Tibial nerve (tissue), 4 donors: ENCODE measurements at regions not wholly inside any gene's neighbourhood (a gene's known extent, or its start where the extent isn't known, plus 50 kb on each side); places are given as distances from the start of the nearest gene placed in this dataset.

Experiments used
- DNase-seq, 2 donors: peaks; one replicate each; pipeline ENCODE4 v3.0.0-alpha.2; 2019; ENCODE audit warnings: low spot score in 2 of 2
- H3K27ac ChIP-seq, 4 donors: fragments of 200-600 bp; sonication (generic) in 3 of 4; one replicate each; pipeline ENCODE4 v1.5.1; 2017 to 2019; ENCODE audit warnings: mild to moderate bottlenecking in 1 of 4
- H3K27me3 ChIP-seq, 2 donors: fragments of 200-600 bp; sonication (generic) in 1 of 2; one replicate each; pipeline versions ENCODE4 v1.5.1 to v1.6.0; 2017 to 2019
- H3K36me3 ChIP-seq, 3 donors: fragments of 200-600 bp; sonication (generic); one replicate each; pipeline ENCODE4 v1.5.1; 2018 to 2019
- H3K4me1 ChIP-seq, 4 donors: fragments of 200-600 bp; sonication (generic) in 3 of 4; one replicate each; pipeline ENCODE4 v1.5.1; 2017 to 2019
- H3K4me3 ChIP-seq, 4 donors: fragments of 200-600 bp; sonication (generic) in 3 of 4; one replicate each; pipeline ENCODE4 v1.5.1; 2017 to 2019; ENCODE audit warnings: mild to moderate bottlenecking in 1 of 4, moderate library complexity in 1 of 4
- H3K9me3 ChIP-seq, 4 donors: fragments of 200-600 bp; sonication (generic) in 3 of 4; one replicate each; pipeline ENCODE4 v1.5.1; 2017 to 2019
- CTCF ChIP-seq, 5 experiments: fragments of 200-600 bp in 3 of 5; fragments of 450-650 bp in 2 of 5; sonication (generic) in 3 of 5; IDR thresholded peaks; one replicate each; pipeline ENCODE4 v1.5.1; 2016 to 2019; ENCODE audit warnings: antibody characterized with exemption in 5 of 5, mild to moderate bottlenecking in 3 of 5, moderate library complexity in 2 of 5
- EP300 ChIP-seq, 2 donors: sonication (generic); formaldehyde crosslinking; IDR thresholded peaks; one replicate each; pipeline ENCODE4 v1.6.1; 2017; ENCODE audit warnings: antibody characterized with exemption in 2 of 2, mild to moderate bottlenecking in 1 of 2
- POLR2A ChIP-seq, 2 donors: fragments of 450-650 bp; IDR thresholded peaks; one replicate each; pipeline ENCODE4 v1.6.1; 2017; ENCODE audit warnings: antibody characterized with exemption in 2 of 2, mild to moderate bottlenecking in 2 of 2, moderate library complexity in 2 of 2
- WGBS, 2 donors: methylation state at CpG; one replicate each; pipeline ENCODE4 v1.1.5; 2018; 5-methylcytosine and 5-hydroxymethylcytosine counted together

- 80% methylated on average over 13 of the region's 13 CpGs for WGBS, 2 donors
These were observed 73.8 kb upstream of the KCNG1 start for GRCh38 chr20:51096582-51097267.

GRCh38 chr20:51095633-51096521, 73.0 kb upstream of the KCNG1 start:
- no peak overlapping the region for H3K4me3 ChIP-seq
- 64 to 71% methylated on average over 7 of the region's 7 CpGs for WGBS, 2 donors
- peaks cover 0 to 11% (median 0%) of the 10 kb centered on the region in 4 donors for H3K4me1 ChIP-seq
- TF ChIP-seq EP300 (IDR thresholded peaks at IDR 0.05) (no peak), CTCF (IDR thresholded peaks at IDR 0.05) (no peak)
- no peaks in the 10 kb centered on the region for H3K9me3 ChIP-seq
- no peaks in the 10 kb centered on the region for H3K36me3 ChIP-seq
- H3K27me3 ChIP-seq = peaks cover 0 to 35% of the 10 kb centered on the region in 2 donors
- DNase-seq = no peak
- H3K27ac ChIP-seq = peak overlapping the region in 1 of 4 donors; percentile 21

More at GRCh38 chr20:51096582-51097267, 73.8 kb upstream of the KCNG1 start:
- H3K4me1 ChIP-seq = peaks cover 0 to 9% (median 0%) of the 10 kb centered on the region in 4 donors
- peaks cover 0 to 27% of the 10 kb centered on the region in 2 donors for H3K27me3 ChIP-seq
- no peaks in the 10 kb centered on the region for H3K36me3 ChIP-seq
- H3K9me3 ChIP-seq = no peaks in the 10 kb centered on the region
- H3K4me3 ChIP-seq = no peak overlapping the region
- no peak for DNase-seq
- TF ChIP-seq CTCF (IDR thresholded peaks at IDR 0.05) = no peak
- TF ChIP-seq POLR2A (IDR thresholded peaks at IDR 0.05) = no peak
- TF ChIP-seq EP300 (IDR thresholded peaks at IDR 0.05) = no peak
- H3K27ac ChIP-seq = peak overlapping the region in 1 of 4 donors; percentile 21

- no peak overlapping the region for H3K27ac ChIP-seq
- 51 to 60% methylated on average over 4 of the region's 4 CpGs for WGBS, 2 donors
These were observed 71.3 kb upstream of the KCNG1 start for GRCh38 chr20:51094221-51094620.

GRCh38 chr20:51093240-51093763, 70.4 kb upstream of the KCNG1 start:
- whole genome bisulfite sequencing, 2 donors = 54 to 69% methylated on average over 7 of the region's 7 CpGs
- Histone ChIP-seq H3K36me3 (no peaks in the 10 kb centered on the region), H3K4me3 (no peak overlapping the region), H3K4me1 (peaks cover 0 to 11% (median 0%) of the 10 kb centered on the region in 4 donors), H3K9me3 (no peaks in the 10 kb centered on the region), H3K27me3 (peaks cover 0 to 51% of the 10 kb centered on the region in 2 donors), H3K27ac (no peak overlapping the region)
- no peak for DNase-seq
- TF ChIP-seq POLR2A (IDR thresholded peaks at IDR 0.05) = no peak
- TF ChIP-seq CTCF (IDR thresholded peaks at IDR 0.05) = no peak
- TF ChIP-seq EP300 (IDR thresholded peaks at IDR 0.05) = no peak

More at GRCh38 chr20:51094221-51094620, 71.3 kb upstream of the KCNG1 start:
- DNase-seq = no peak
- no peak for TF ChIP-seq POLR2A (IDR thresholded peaks at IDR 0.05)
- no peak for TF ChIP-seq CTCF (IDR thresholded peaks at IDR 0.05)
- no peak for TF ChIP-seq EP300 (IDR thresholded peaks at IDR 0.05)
- Histone ChIP-seq H3K27me3 (peaks cover 0 to 45% of the 10 kb centered on the region in 2 donors), H3K36me3 (no peaks in the 10 kb centered on the region), H3K4me1 (peaks cover 0 to 11% (median 0%) of the 10 kb centered on the region in 4 donors), H3K4me3 (no peak overlapping the region), H3K9me3 (no peaks in the 10 kb centered on the region)
